Lung (tissue), 11 donors: ENCODE measurements at regions not wholly inside any gene's neighbourhood (a gene's known extent, or its start where the extent isn't known, plus 50 kb on each side); places are given as distances from the start of the nearest gene placed in this dataset.
A peak's percentile ranks its signal among the peaks of the same experiment; 100 is the strongest.

ENCODE experiments used
- ATAC-seq: fragments of 200-7000 bp; cut with Tn5 transposase; one replicate; pipeline ENCODE4 v1.9.1; 2020; ENCODE audit warnings: moderate number of reproducible peaks; ENCODE audit not compliant: insufficient read depth, low FRiP score
- DNase-seq, 3 donors: peaks; one replicate each; pipeline ENCODE4 v3.0.0-alpha.2; 2013 to 2017
- H3K27ac ChIP-seq, 2 donors: one replicate each; pipeline ENCODE4 v1.5.1; 2013; ENCODE audit warnings: mild to moderate bottlenecking in 2 of 2, moderate library complexity in 2 of 2, control low read depth in 1 of 2, inconsistent platforms in 1 of 2, low read depth in 1 of 2, low read length in 1 of 2
- H3K27me3 ChIP-seq, 3 donors: one replicate each; pipeline ENCODE4 v1.5.1; 2013; ENCODE audit warnings: low read length in 2 of 3; ENCODE audit not compliant: control insufficient read depth in 3 of 3, insufficient read depth in 3 of 3
- H3K36me3 ChIP-seq, 4 donors: one replicate each; pipeline ENCODE4 v1.5.1; 2013; ENCODE audit warnings: low read length in 4 of 4, mild to moderate bottlenecking in 1 of 4, moderate library complexity in 1 of 4; ENCODE audit not compliant: control insufficient read depth in 4 of 4, insufficient read depth in 4 of 4
- H3K4me1 ChIP-seq, 5 donors: one replicate each; pipeline ENCODE4 v1.5.1; 2013; ENCODE audit warnings: low read length in 5 of 5, mild to moderate bottlenecking in 2 of 5, moderate library complexity in 1 of 5; ENCODE audit not compliant: control insufficient read depth in 5 of 5, insufficient read depth in 5 of 5
- H3K4me3 ChIP-seq: one replicate; pipeline ENCODE4 v1.5.1; 2013; ENCODE audit warnings: mild to moderate bottlenecking, control low read depth, moderate library complexity
- H3K9ac ChIP-seq, 2 donors: one replicate each; pipeline ENCODE4 v1.5.1; 2013; ENCODE audit warnings: low read length in 2 of 2, control low read depth in 1 of 2; ENCODE audit not compliant: insufficient read depth in 1 of 2
- H3K9me3 ChIP-seq, 4 donors: one replicate each; pipeline ENCODE4 v1.5.1; 2013; ENCODE audit warnings: low read length in 3 of 4, mild to moderate bottlenecking in 1 of 4, moderate library complexity in 1 of 4; ENCODE audit not compliant: control insufficient read depth in 4 of 4, insufficient read depth in 3 of 4
- CTCF ChIP-seq: IDR thresholded peaks from 2 replicates; pipeline ENCODE4 v1.5.1; 2012; ENCODE audit warnings: mild to moderate bottlenecking; ENCODE audit errors: control extremely low read depth, extremely low read depth
- WGBS, 2 donors: extraction: QIAGEN DNeasy Blood & Tissue Kit; methylation state at CpG; one replicate each; pipeline ENCODE4 v1.1.7; 2013; 5-methylcytosine and 5-hydroxymethylcytosine counted together
- donor health status: control.
- donor health status: control.
- donor health status: Bipolar disorder and iron deficiency.
- donor health status: healthy.
- donor health status: DM: yes; HTN: yes; CAD: no.

- H3K4me1 ChIP-seq = peaks cover 0 to 32% (median 15%) of the 10 kb centered on the region in 5 donors
- no peaks in the 10 kb centered on the region for H3K27me3 ChIP-seq
- no peak overlapping the region for H3K27ac ChIP-seq
- no peak overlapping the region for H3K9ac ChIP-seq
- no peaks in the 10 kb centered on the region for H3K9me3 ChIP-seq
- TF ChIP-seq CTCF = no peak
- no peak overlapping the region for H3K4me3 ChIP-seq
- ATAC-seq = no peak
- no peak for DNase-seq
- H3K36me3 ChIP-seq = no peaks in the 10 kb centered on the region
Measured at GRCh38 chr4:14091531-14091930, 464.0 kb upstream of the BOD1L1 start.

DNA sequence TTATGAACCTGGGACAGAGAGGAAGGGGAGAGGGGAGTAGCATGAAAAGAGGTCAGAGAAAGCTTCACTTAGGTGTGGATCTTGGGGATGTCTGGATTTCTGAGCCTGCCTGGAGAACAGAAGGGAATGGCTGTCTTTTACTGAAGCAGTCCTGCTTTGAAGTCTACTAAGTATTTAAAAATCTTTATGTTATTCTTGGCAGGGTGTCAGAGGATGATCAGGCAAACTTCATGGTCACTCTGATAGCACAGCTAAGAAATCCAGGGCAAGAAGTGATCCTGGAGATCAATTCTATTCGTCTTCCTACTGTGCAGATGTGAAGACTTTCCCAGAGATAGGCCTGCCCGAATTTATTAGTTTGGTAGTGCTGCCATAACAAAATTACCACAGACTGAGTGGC is 464.4 kb upstream of the BOD1L1 start:
- Histone ChIP-seq H3K4me3 (no peak overlapping the region), H3K9ac (no peak overlapping the region), H3K27me3 (no peaks in the 10 kb centered on the region), H3K36me3 (no peaks in the 10 kb centered on the region), H3K4me1 (peaks cover 0 to 36% (median 15%) of the 10 kb centered on the region in 5 donors), H3K9me3 (no peaks in the 10 kb centered on the region), H3K27ac (no peak overlapping the region)
- WGBS, 2 donors = 72 to 84% methylated on average over 2 of the region's 2 CpGs
- TF ChIP-seq CTCF = no peak
- ATAC-seq = no peak
- DNase-seq = no peak

DNA sequence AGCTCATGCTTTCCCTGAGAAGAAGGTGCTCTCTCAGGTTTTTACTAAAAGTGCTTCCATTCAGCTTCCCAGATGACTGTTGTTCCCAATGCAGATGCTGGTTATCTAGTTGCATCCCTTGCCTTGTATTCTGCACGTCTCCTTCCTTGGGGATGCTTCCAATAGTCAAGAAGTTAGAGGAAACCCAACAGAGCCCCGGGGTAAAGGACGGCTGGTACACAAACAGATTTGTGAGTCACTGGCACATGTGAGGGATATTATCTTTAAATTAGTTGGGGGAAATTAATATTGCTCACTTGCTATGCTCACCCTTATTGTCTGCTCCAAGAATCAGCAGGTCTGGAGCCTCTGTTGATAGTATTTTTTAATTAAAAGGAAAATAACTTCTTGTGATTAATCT is 465.2 kb upstream of the BOD1L1 start:
- no peak for TF ChIP-seq CTCF
- WGBS, 2 donors = 83 to 92% methylated on average over 3 of the region's 3 CpGs

GRCh38 chr4:14095831-14096230 is 468.3 kb upstream of the BOD1L1 start:
- WGBS, 2 donors = 34 to 77% methylated on average over 1 of the region's 1 CpG
- H3K9ac ChIP-seq = no peak overlapping the region
- DNase-seq (peak; percentile 50 to 91 (median 91)), ATAC-seq (no peak)
- no peak overlapping the region for H3K4me3 ChIP-seq
- no peak for TF ChIP-seq CTCF
- no peak overlapping the region for H3K27ac ChIP-seq
- H3K36me3 ChIP-seq = no peaks in the 10 kb centered on the region
- H3K27me3 ChIP-seq = no peaks in the 10 kb centered on the region
- peaks cover 0 to 28% (median 7%) of the 10 kb centered on the region in 5 donors for H3K4me1 ChIP-seq
- H3K9me3 ChIP-seq = no peaks in the 10 kb centered on the region

More for the DNA sequence above, 465.2 kb upstream of the BOD1L1 start:
- Histone ChIP-seq H3K9ac (no peak overlapping the region), H3K27me3 (no peaks in the 10 kb centered on the region), H3K4me1 (peaks cover 0 to 33% (median 15%) of the 10 kb centered on the region in 5 donors), H3K27ac (no peak overlapping the region), H3K36me3 (no peaks in the 10 kb centered on the region), H3K4me3 (no peak overlapping the region), H3K9me3 (no peaks in the 10 kb centered on the region)
- no peak for DNase-seq
- ATAC-seq = no peak
